CD4-positive, alpha-beta T cell (primary cell): ENCODE measurements at regions not wholly inside any gene's neighbourhood (a gene's known extent, or its start where the extent isn't known, plus 50 kb on each side); places are given as distances from the start of the nearest gene placed in this dataset.

Experiments used
- ATAC-seq: fragments of 200-7000 bp; cut with Tn5 transposase; one replicate; pipeline ENCODE4 v1.10.0; 2022; ENCODE audit warnings: mild to moderate bottlenecking; ENCODE audit not compliant: poor library complexity
- CTCF ChIA-PET: fragments of 350-600 bp; sonication (Branson Sonifier 250); formaldehyde crosslinking; loops from one replicate; lab custom pipeline; 2021; ENCODE audit warnings: antibody characterized with exemption, inconsistent platforms; lab: Charles Lee
- POLR2A ChIA-PET: fragments of 350-600 bp; sonication (Branson Sonifier 250); formaldehyde crosslinking; loops from one replicate; lab custom pipeline; 2021; ENCODE audit warnings: antibody characterized with exemption, inconsistent platforms; lab: Charles Lee
- DNase-seq, 14 experiments: peaks; one replicate each; pipeline ENCODE4 v3.0.0-alpha.2; 2013 to 2020; ENCODE audit warnings: mixed read lengths in 2 of 14
- H3K27ac ChIP-seq, 2 donors: one replicate each; pipeline versions ENCODE4 v1.5.1 to v1.7.0; 2013; ENCODE audit warnings: low read length in 2 of 2, low read depth in 1 of 2, mild to moderate bottlenecking in 1 of 2
- H3K27me3 ChIP-seq, 2 experiments: 1 replicate in 1 of 2; 2 replicates in 1 of 2; pipeline versions ENCODE4 v1.6.1 to v1.7.0; 2013; ENCODE audit warnings: low read length in 2 of 2, control low read depth in 1 of 2, mild to moderate bottlenecking in 1 of 2, moderate library complexity in 1 of 2; ENCODE audit not compliant: insufficient read depth in 2 of 2, control insufficient read depth in 1 of 2
- H3K36me3 ChIP-seq: one replicate; pipeline ENCODE4 v1.6.1; 2013; ENCODE audit warnings: low read length, control low read depth; ENCODE audit not compliant: insufficient read depth
- H3K4me1 ChIP-seq: one replicate; pipeline ENCODE4 v1.6.1; 2013; ENCODE audit warnings: low read length, control low read depth; ENCODE audit not compliant: insufficient read depth
- H3K4me3 ChIP-seq: one replicate; pipeline ENCODE4 v1.5.1; 2013; ENCODE audit warnings: mild to moderate bottlenecking, low read length, moderate library complexity
- H3K9me3 ChIP-seq, 2 experiments: 1 replicate in 1 of 2; 2 replicates in 1 of 2; pipeline versions ENCODE4 v1.6.1 to v1.7.0; 2013; ENCODE audit warnings: low read length in 2 of 2, mild to moderate bottlenecking in 2 of 2, control low read depth in 1 of 2, moderate library complexity in 1 of 2; ENCODE audit not compliant: control insufficient read depth in 1 of 2, insufficient read depth in 1 of 2
- H3K27ac Mint-ChIP-seq: one replicate; pipeline ENCODE4 v1.8.0; 2020; ENCODE audit warnings: mixed read lengths
- H3K27me3 Mint-ChIP-seq: one replicate; pipeline ENCODE4 v1.8.0; 2021; ENCODE audit warnings: mixed read lengths
- H3K36me3 Mint-ChIP-seq: one replicate; pipeline ENCODE4 v1.8.0; 2021; ENCODE audit warnings: low read depth, mixed read lengths
- H3K4me1 Mint-ChIP-seq: one replicate; pipeline ENCODE4 v1.8.0; 2021; ENCODE audit warnings: low read depth, mixed read lengths
- H3K4me3 Mint-ChIP-seq: one replicate; pipeline ENCODE4 v1.8.0; 2020; ENCODE audit warnings: mild to moderate bottlenecking, mixed read lengths
- H3K9me3 Mint-ChIP-seq: one replicate; pipeline ENCODE4 v1.8.0; 2020; ENCODE audit warnings: mixed read lengths
- intact Hi-C, 2 experiments: fragments of 100-400 bp; cut with DNase I in 1 of 2; cut with micrococcal nuclease in 1 of 2; formaldehyde crosslinking; loops; one replicate each; pipeline versions ENCODE4 v1.15.1 to v1.9.0; 2023 to 2025; cut with DNase I, micrococcal nuclease
- TF ChIP-seq, protein P1 (sequence below): fragments of 200-600 bp; IDR thresholded peaks from one replicate; pipeline ENCODE4 v1.8.0; 2022; ENCODE audit warnings: antibody characterized with exemption, mild to moderate bottlenecking

- ChIA-PET CTCF (no interaction called here), POLR2A (no interaction called here)
- Histone ChIP-seq H3K27me3 (no peaks in the 10 kb centered on the region), H3K36me3 (no peaks in the 10 kb centered on the region), H3K4me1 (no peaks in the 10 kb centered on the region), H3K4me3 (no peak overlapping the region), H3K27ac (no peak overlapping the region), H3K9me3 (no peaks in the 10 kb centered on the region)
- no peak for DNase-seq
- intact Hi-C loops = no loop called here
- H3K9me3 Mint-ChIP-seq = no peaks in the 10 kb centered on the region
- H3K27me3 Mint-ChIP-seq = no peaks in the 10 kb centered on the region
- H3K4me3 Mint-ChIP-seq = no peak overlapping the region
- no peak overlapping the region for H3K27ac Mint-ChIP-seq
- TF ChIP-seq, protein P1, sequence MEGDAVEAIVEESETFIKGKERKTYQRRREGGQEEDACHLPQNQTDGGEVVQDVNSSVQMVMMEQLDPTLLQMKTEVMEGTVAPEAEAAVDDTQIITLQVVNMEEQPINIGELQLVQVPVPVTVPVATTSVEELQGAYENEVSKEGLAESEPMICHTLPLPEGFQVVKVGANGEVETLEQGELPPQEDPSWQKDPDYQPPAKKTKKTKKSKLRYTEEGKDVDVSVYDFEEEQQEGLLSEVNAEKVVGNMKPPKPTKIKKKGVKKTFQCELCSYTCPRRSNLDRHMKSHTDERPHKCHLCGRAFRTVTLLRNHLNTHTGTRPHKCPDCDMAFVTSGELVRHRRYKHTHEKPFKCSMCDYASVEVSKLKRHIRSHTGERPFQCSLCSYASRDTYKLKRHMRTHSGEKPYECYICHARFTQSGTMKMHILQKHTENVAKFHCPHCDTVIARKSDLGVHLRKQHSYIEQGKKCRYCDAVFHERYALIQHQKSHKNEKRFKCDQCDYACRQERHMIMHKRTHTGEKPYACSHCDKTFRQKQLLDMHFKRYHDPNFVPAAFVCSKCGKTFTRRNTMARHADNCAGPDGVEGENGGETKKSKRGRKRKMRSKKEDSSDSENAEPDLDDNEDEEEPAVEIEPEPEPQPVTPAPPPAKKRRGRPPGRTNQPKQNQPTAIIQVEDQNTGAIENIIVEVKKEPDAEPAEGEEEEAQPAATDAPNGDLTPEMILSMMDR = no peak
- no peaks in the 10 kb centered on the region for H3K4me1 Mint-ChIP-seq
- ATAC-seq = no peak
- no peaks in the 10 kb centered on the region for H3K36me3 Mint-ChIP-seq
Measured at GRCh38 chr6:101113468-101114260, 232.5 kb upstream of the ASCC3 start.

DNA sequence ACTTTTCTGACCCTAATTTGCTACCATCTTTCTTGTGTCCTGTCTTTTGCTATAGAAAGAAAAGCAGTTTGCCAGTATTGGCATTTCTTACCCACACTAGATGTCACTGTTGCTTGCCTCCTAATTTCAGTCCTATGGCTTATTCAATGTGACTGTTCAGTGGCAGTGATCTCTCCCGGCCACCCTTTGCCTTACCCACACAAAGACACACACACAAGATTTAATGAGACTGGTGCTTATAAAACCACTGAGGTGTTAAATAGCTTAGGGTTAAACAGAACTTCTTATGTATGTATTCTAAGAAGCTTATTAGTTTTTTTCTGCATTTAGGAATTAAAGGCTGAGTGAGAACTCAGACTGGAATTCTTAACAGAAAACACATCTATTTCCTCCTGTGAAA, 233.6 kb upstream of the ASCC3 start:
- no peak overlapping the region for H3K27ac Mint-ChIP-seq
- H3K4me3 Mint-ChIP-seq = no peak overlapping the region
- no peak overlapping the region for H3K27ac ChIP-seq
- H3K9me3 Mint-ChIP-seq = no peaks in the 10 kb centered on the region
- intact Hi-C loops = no loop called here
- peak in 1 of 14 experiments; percentile 12 for DNase-seq
- H3K36me3 Mint-ChIP-seq = no peaks in the 10 kb centered on the region
- no peaks in the 10 kb centered on the region for H3K9me3 ChIP-seq
- H3K4me3 ChIP-seq = no peak overlapping the region
- H3K27me3 Mint-ChIP-seq = no peaks in the 10 kb centered on the region
- ChIA-PET POLR2A (no interaction called here), CTCF (no interaction called here)
- TF ChIP-seq, protein P1 = no peak
- H3K4me1 Mint-ChIP-seq = no peaks in the 10 kb centered on the region
- H3K4me1 ChIP-seq = no peaks in the 10 kb centered on the region
- no peaks in the 10 kb centered on the region for H3K36me3 ChIP-seq
- ATAC-seq = no peak
- no peaks in the 10 kb centered on the region for H3K27me3 ChIP-seq

DNA sequence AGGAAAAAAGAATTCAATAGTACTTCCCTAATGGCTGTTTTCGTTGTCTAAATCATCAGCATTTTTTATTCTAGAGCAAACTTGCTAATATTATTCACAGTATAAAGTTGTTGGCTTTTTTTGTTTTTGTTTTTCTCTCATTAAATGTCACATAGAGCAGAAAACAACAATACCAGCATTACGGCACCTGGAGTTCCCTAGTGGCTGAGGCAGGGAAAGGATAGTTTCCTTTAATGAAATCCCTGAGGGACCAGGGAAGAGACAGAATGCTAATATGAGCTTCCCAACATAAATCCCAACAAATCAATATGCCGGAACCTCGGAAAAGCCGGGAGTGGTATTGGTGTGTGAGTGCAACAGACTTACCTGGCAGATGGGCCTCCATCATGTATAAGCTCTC, 235.2 kb upstream of the ASCC3 start:
- Mint-ChIP-seq H3K4me3 (no peak overlapping the region), H3K36me3 (no peaks in the 10 kb centered on the region), H3K27me3 (no peaks in the 10 kb centered on the region), H3K9me3 (no peaks in the 10 kb centered on the region), H3K27ac (no peak overlapping the region), H3K4me1 (no peaks in the 10 kb centered on the region)
- DNase-seq (no peak), ATAC-seq (no peak)
- intact Hi-C loops = no loop called here
- Histone ChIP-seq H3K27me3 (no peaks in the 10 kb centered on the region), H3K27ac (no peak overlapping the region), H3K9me3 (no peaks in the 10 kb centered on the region), H3K4me3 (no peak overlapping the region), H3K4me1 (no peaks in the 10 kb centered on the region), H3K36me3 (no peaks in the 10 kb centered on the region)
- ChIA-PET CTCF (no interaction called here), POLR2A (no interaction called here)
- TF ChIP-seq, protein P1 = no peak
